Panc1 (cell line): ENCODE measurements at regions not wholly inside any gene's neighbourhood (a gene's known extent, or its start where the extent isn't known, plus 50 kb on each side); places are given as distances from the start of the nearest gene placed in this dataset.

ENCODE experiments used
- ATAC-seq: fragments of 200-7000 bp; cut with Tn5 transposase; 2 replicates; pipeline ENCODE4 v1.9.1; 2020; ENCODE audit warnings: mild to moderate bottlenecking, moderate library complexity
- BruUV-seq: library from RNA; stranded (reverse); fragments of 400-500 nt; replicated peaks from 2 replicates; lab custom pipeline; 2021; lab: Mats Ljungman, UMichigan
- CTCF ChIA-PET: fragments of 300-600 bp; sonication (Branson Sonifier 250); formaldehyde crosslinking; loops from one replicate; lab custom pipeline; 2022; ENCODE audit warnings: antibody characterized with exemption; lab: Charles Lee
- POLR2A ChIA-PET: fragments of 300-600 bp; sonication (Branson Sonifier 250); formaldehyde crosslinking; loops from one replicate; lab custom pipeline; 2022; ENCODE audit warnings: antibody characterized with exemption; lab: Charles Lee
- DNase-seq: peaks from one replicate; pipeline ENCODE4 v3.0.0-alpha.2; 2010; ENCODE audit warnings: low read depth, low spot score
- H3K27ac ChIP-seq: 2 replicates; pipeline ENCODE4 v1.5.1; 2011; ENCODE audit warnings: mild to moderate bottlenecking, low read length, inconsistent platforms
- H3K27me3 ChIP-seq: fragments of 200-500 bp; sonication (Bioruptor generic); 2 replicates; pipeline ENCODE4 v1.6.0; 2014; ENCODE audit warnings: low read length, inconsistent platforms; ENCODE audit not compliant: control insufficient read depth, insufficient read depth
- H3K36me3 ChIP-seq: fragments of 200-500 bp; sonication (Bioruptor generic); 2 replicates; pipeline ENCODE4 v1.5.1; 2014; ENCODE audit warnings: inconsistent platforms, mild to moderate bottlenecking, low read length, moderate library complexity; ENCODE audit not compliant: control insufficient read depth, insufficient read depth
- H3K4me1 ChIP-seq: 2 replicates; pipeline ENCODE4 v1.5.1; 2011; ENCODE audit warnings: inconsistent platforms, mild to moderate bottlenecking, low read length, moderate library complexity; ENCODE audit not compliant: control insufficient read depth, insufficient read depth
- H3K4me3 ChIP-seq, 2 experiments: 2 replicates each; pipeline ENCODE4 v1.5.1; 2011 to 2012; ENCODE audit warnings: low read depth in 2 of 2, low read length in 2 of 2, mild to moderate bottlenecking in 2 of 2, inconsistent platforms in 1 of 2, moderate library complexity in 1 of 2
- H3K9me3 ChIP-seq: fragments of 200-500 bp; sonication (Bioruptor generic); 2 replicates; pipeline ENCODE4 v1.5.1; 2014; ENCODE audit warnings: low read depth, mild to moderate bottlenecking, inconsistent platforms, low read length, moderate library complexity; ENCODE audit not compliant: control insufficient read depth, insufficient read depth
- POLR2AphosphoS5 ChIP-seq: IDR thresholded peaks from 2 replicates; pipeline ENCODE4 v1.6.1; 2012; ENCODE audit warnings: mild to moderate bottlenecking, low read depth, low read length, moderate library complexity
- SIN3A ChIP-seq: IDR thresholded peaks from 2 replicates; pipeline ENCODE4 v1.6.1; 2012; ENCODE audit warnings: low read depth, mild to moderate bottlenecking, low read length, moderate library complexity, borderline replicate concordance; ENCODE audit not compliant: insufficient read depth
- TCF7L2 ChIP-seq: IDR thresholded peaks from 2 replicates; pipeline ENCODE4 v1.6.1; 2011; ENCODE audit warnings: mild to moderate bottlenecking, low read depth, low read length, inconsistent platforms
- in situ Hi-C: cut with HindIII; loops from 2 replicates; pipeline ENCODE4 v1.10.0; 2016; ENCODE audit warnings: low sequenced_read_pairs, low pct_unique_long_range_greater_than_20kb
- intact Hi-C: fragments of 100-400 bp; cut with micrococcal nuclease; formaldehyde crosslinking; loops from one replicate; pipeline ENCODE4 v1.10.0; 2022; ENCODE audit not compliant: unreplicated experiment
- TF ChIP-seq, protein P1 (sequence below): fragments of 450-650 bp; IDR thresholded peaks from 2 replicates; pipeline ENCODE4 v1.5.1; 2017; ENCODE audit warnings: mild to moderate bottlenecking
- TF ChIP-seq, protein P2 (sequence below), 2 experiments: IDR thresholded peaks; 2 replicates each; pipeline ENCODE4 v1.6.1; 2011 to 2012; ENCODE audit warnings: low read depth in 2 of 2, control low read depth in 1 of 2, low read length in 1 of 2, mild to moderate bottlenecking in 1 of 2, moderate library complexity in 1 of 2; ENCODE audit not compliant: insufficient read depth in 1 of 2

DNA sequence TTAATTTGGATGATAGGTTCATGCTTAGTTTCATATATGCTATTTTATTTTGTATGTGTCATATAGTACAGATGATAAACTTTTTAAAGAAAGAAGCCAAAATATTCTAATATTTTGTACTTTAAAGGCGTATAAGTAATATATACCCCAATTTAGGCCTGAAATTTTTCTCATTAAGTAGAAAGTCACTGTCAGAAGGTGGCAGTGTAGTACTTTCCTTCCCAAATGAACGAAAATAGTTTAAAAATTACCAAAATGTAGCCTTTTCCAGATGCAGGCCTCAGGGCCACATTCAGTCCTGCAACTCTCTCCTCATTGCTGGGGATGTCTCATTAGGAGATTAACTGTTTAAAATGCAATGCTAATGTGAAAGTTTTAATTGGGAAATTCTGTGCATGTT lies 1263.6 kb downstream of the C4orf33 start:
- Histone ChIP-seq H3K9me3 (no peaks in the 10 kb centered on the region), H3K36me3 (no peaks in the 10 kb centered on the region), H3K27ac (no peak overlapping the region), H3K27me3 (no peaks in the 10 kb centered on the region), H3K4me1 (no peaks in the 10 kb centered on the region), H3K4me3 (no peak overlapping the region)
- intact Hi-C loops = no loop called here
- BruUV-seq = no TSS peak
- in situ Hi-C loops = no loop called here
- ChIA-PET CTCF (no interaction called here), POLR2A (no interaction called here)
- DNase-seq (no peak), ATAC-seq (no peak)
- TF ChIP-seq SIN3A (no peak), TCF7L2 (no peak), POLR2AphosphoS5 (no peak)
- TF ChIP-seq, protein P1, sequence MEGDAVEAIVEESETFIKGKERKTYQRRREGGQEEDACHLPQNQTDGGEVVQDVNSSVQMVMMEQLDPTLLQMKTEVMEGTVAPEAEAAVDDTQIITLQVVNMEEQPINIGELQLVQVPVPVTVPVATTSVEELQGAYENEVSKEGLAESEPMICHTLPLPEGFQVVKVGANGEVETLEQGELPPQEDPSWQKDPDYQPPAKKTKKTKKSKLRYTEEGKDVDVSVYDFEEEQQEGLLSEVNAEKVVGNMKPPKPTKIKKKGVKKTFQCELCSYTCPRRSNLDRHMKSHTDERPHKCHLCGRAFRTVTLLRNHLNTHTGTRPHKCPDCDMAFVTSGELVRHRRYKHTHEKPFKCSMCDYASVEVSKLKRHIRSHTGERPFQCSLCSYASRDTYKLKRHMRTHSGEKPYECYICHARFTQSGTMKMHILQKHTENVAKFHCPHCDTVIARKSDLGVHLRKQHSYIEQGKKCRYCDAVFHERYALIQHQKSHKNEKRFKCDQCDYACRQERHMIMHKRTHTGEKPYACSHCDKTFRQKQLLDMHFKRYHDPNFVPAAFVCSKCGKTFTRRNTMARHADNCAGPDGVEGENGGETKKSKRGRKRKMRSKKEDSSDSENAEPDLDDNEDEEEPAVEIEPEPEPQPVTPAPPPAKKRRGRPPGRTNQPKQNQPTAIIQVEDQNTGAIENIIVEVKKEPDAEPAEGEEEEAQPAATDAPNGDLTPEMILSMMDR = peak; percentile 26; the same call in 1 of the 2 replicates
- TF ChIP-seq, protein P2, sequence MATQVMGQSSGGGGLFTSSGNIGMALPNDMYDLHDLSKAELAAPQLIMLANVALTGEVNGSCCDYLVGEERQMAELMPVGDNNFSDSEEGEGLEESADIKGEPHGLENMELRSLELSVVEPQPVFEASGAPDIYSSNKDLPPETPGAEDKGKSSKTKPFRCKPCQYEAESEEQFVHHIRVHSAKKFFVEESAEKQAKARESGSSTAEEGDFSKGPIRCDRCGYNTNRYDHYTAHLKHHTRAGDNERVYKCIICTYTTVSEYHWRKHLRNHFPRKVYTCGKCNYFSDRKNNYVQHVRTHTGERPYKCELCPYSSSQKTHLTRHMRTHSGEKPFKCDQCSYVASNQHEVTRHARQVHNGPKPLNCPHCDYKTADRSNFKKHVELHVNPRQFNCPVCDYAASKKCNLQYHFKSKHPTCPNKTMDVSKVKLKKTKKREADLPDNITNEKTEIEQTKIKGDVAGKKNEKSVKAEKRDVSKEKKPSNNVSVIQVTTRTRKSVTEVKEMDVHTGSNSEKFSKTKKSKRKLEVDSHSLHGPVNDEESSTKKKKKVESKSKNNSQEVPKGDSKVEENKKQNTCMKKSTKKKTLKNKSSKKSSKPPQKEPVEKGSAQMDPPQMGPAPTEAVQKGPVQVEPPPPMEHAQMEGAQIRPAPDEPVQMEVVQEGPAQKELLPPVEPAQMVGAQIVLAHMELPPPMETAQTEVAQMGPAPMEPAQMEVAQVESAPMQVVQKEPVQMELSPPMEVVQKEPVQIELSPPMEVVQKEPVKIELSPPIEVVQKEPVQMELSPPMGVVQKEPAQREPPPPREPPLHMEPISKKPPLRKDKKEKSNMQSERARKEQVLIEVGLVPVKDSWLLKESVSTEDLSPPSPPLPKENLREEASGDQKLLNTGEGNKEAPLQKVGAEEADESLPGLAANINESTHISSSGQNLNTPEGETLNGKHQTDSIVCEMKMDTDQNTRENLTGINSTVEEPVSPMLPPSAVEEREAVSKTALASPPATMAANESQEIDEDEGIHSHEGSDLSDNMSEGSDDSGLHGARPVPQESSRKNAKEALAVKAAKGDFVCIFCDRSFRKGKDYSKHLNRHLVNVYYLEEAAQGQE (IDR thresholded peaks at IDR 0.05; ENCODE audit: insufficient read depth in 1 of 2, low read depth in 2 of 2, low read length in 1 of 2) = no peak

DNA sequence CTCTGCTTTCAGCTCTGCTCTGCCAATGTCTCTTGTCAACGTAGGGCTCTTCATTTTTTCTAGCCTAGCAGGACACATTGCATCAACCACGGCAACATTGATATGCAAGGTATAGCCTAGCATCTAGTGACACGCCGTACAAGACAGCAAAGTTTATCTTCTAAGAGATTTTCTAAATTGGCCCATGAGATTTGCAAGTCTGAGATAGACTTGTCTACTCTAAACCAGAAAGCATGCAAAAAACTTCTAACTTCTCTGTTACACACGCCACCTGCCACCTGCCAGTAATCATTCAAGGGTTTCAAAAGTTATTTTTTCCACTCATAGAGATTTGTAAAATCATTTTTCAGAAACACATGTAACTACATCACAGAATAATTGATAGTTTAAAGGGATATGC lies 1265.7 kb downstream of the C4orf33 start:
- TF ChIP-seq, protein P2 (IDR thresholded peaks at IDR 0.05; ENCODE audit: insufficient read depth in 1 of 2, low read depth in 2 of 2, low read length in 1 of 2) = no peak

More for the DNA sequence above, 1265.7 kb downstream of the C4orf33 start:
- BruUV-seq = no TSS peak
- no peaks in the 10 kb centered on the region for H3K36me3 ChIP-seq
- no peaks in the 10 kb centered on the region for H3K9me3 ChIP-seq
- H3K27ac ChIP-seq = no peak overlapping the region
- POLR2A ChIA-PET = no interaction called here
- in situ Hi-C loops = no loop called here
- CTCF ChIA-PET = no interaction called here
- no peaks in the 10 kb centered on the region for H3K4me1 ChIP-seq
- H3K27me3 ChIP-seq = no peaks in the 10 kb centered on the region
- DNase-seq = no peak
- ATAC-seq = no peak
- intact Hi-C loops = no loop called here
- no peak overlapping the region for H3K4me3 ChIP-seq
